ENCODE measurements at regions not wholly inside any gene's neighbourhood (a gene's known extent, or its start where the extent isn't known, plus 50 kb on each side); places are given as distances from the start of the nearest gene placed in this dataset.

DNA sequence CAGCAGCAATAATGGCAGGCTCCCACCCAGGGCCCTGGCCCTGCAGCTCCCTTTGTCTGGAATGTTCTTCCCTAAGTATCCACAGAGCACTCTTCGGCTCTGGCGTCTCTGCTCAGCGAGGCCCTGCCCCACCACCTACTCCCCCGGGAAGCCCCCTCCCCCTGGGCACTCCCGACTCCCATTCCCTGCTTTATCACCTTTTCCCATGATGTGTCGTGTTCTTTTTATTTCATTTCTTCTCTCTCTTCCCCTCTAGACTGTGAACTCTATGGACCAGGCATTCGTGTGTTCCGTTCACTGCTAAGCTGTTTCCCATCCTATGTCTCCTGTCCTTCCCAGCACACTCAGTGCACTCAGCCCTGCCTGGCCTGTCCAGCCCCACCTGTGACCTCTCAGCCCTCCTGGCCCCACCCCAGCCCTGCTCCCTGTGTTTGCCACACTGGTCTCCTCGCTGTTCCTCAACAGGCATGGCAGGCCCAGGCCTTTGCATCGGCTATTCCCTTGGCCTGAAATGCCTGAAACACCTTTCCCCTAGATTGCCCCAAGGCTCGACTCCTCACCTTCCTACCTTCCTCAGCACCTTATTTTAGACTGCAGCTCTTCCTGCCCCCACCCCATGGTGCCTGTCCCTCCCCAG lies 107.4 kb downstream of the TPRA1 start:
- DNase-seq, result no peak

DNA sequence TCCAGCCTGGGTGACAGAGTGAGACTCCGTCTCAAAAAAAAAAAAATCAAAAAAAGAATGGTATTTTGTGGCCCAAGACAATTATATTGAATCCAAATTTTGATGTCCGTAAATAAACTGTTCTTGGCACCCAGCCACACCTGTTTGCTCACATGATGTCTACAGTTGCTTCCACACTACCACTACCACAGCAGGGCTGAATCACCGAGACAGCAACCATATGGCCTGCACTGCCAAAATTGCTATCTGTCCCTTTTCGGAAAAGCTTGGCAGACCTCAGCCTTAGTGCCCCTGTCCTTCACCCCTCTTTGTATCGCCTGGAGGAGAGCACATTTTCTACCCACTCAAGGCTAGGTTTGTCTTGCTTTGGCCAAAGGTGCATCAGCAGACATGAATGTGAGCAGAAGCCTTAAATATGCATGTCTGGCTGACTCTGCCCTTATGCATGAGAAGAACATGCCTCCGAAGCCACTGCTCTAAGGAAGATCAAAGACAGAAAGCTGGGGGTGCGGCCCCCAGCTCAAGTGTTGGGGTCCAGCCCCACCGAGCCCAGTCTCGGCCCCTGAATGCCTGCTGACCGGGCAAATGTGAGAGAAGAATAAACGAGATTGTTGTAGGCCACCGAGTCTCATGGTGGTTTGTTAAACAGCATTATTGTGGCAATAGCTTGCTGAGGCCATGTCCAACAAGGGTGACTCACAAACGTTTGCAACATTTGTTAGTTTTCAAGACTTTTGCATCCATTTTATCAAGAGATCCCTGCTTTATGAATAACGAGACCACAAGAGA lies 108.1 kb downstream of the TPRA1 start:
- no peak for DNase-seq

GRCh38 chr3:127480196-127480954 lies 110.2 kb downstream of the TPRA1 start:
- DNase-seq, result no peak

DNA sequence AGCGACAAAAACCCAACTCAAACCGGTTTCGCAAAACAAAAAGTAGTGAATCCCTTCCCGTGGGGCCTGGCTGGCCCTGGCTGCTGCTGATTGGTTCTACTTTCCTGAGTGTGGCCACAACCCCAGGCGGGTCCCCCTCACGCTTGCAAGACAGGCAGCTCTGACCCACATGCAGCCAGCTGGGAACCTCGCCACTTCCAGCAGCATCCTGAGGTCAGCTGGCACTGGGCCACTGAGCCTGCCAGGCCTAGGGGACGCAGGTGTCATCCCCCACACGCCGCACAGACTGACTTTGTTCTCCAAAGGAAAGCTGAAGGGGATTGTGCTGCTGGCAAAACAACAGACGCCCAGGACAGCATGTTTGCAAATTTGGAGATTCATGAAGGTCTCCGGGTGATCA lies 111.1 kb downstream of the TPRA1 start:
- DNase-seq, result no peak

GRCh38 chr3:127478922-127479321 lies 111.6 kb downstream of the TPRA1 start:
- no peak for DNase-seq

GRCh38 chr3:127477396-127477795 lies 113.1 kb downstream of the TPRA1 start:
- no peak for DNase-seq

DNA sequence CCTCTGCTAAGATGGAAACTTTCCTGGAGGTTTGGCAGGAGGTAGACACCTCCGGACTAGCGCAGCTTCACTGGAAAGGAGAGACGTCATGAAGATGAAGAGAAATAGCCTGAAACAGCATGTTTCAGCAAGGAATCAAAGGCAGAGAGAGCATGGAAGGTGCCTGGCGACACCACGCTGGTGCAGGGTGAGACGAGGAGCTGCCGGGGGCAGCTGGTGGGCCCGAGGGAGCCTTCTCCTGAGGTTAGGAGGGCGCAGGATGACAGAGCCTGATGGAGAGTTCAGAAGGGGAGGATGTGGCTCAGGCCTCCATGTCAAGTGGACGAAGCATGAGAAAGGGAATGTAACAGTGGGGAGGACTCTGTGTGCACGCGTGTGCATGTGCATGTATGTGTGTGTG lies 113.6 kb downstream of the TPRA1 start:
- DNase-seq, result no peak

GRCh38 chr3:127475975-127476705 lies 114.4 kb downstream of the TPRA1 start:
- no peak for DNase-seq

- no peak for DNase-seq
These were observed 115.1 kb downstream of the TPRA1 start for GRCh38 chr3:127475391-127475790.

GRCh38 chr3:127473244-127474024 lies 117.1 kb downstream of the TPRA1 start:
- DNase-seq, result no peak

GRCh38 chr3:127472506-127472905 lies 118.0 kb downstream of the TPRA1 start:
- no peak for DNase-seq

DNA sequence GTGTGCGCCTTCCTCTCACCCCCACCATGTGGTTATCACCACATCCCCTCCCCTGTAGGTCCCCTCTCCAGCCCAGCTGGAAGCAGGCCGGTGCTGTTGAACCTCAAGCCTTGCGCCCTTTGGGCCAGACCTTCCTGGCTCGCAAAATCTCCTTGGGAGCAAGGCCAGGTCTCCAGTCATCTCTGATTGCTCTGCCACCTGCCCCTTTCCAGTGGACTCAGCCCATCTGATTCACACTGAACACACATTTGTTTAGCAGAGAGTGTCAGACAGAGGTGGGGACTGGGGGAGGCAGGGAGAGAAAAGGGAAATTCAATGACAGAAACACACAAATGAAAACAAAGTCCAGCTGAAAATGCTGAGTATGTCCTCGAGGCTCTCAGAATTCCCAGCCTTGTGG lies 119.4 kb downstream of the TPRA1 start:
- DNase-seq, result no peak

DNA sequence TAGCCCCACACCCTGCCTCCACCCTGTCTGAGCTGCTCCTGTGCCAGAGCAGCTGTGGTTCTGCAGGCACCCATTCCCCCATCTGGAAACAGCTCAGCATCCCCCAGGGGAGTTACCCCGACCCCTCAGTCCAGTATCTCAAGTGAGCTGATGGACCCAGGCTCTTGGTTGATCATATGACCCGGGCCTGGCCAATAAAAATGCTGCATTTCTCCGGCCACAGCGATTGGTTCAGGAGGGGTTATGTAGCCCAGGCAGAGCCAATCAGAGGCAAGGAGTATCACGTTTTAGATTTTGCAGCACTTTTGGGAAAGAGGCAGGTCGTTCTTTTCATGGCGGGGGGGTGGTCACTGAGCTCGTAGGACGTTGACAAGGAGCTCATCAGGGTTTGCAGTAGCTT lies 120.8 kb downstream of the TPRA1 start:
- no peak for DNase-seq

DNA sequence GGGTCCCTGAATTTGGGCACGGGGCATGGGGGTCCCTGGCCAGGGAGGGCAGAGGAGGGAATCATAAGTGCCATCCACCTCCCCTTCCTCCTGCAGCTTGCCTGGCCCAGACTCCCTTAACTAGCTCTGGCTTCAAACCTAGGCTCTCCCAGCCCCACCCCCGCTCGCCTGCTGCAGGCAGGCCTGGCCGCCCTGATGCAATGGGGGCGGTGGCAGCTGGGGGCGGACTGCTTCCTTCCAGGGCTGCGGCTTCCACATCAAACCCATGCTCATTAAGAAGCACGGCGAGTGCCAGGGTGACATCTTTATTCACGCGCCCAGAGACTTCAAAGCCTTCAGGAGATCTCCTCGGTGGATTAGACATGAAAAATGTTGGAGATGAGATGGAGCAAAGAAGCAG lies 123.1 kb downstream of the TPRA1 start:
- DNase-seq, result no peak

DNA sequence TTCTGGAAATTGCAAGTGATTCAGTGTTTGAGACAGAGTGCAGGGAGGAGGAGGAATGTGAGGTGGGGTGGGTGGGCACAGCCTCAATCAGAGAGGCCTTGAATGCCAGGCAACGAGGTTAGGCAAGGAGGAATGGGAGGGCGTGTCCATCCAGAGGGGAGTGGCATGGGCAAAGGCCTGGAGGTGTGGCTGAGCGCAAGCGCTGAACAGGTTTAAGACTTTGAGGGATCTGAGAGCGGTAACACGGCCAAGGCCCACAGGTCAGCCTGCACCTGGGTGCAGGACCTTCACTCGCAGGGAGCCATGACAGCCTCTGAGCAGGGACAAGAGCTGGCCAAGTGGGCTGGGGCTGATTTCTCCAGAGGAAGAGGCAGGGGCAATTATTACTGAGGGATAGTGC lies 125.9 kb downstream of the TPRA1 start:
- no peak for DNase-seq

- no peak for DNase-seq
These were observed 128.3 kb downstream of the TPRA1 start for GRCh38 chr3:127462111-127462655.

DNA sequence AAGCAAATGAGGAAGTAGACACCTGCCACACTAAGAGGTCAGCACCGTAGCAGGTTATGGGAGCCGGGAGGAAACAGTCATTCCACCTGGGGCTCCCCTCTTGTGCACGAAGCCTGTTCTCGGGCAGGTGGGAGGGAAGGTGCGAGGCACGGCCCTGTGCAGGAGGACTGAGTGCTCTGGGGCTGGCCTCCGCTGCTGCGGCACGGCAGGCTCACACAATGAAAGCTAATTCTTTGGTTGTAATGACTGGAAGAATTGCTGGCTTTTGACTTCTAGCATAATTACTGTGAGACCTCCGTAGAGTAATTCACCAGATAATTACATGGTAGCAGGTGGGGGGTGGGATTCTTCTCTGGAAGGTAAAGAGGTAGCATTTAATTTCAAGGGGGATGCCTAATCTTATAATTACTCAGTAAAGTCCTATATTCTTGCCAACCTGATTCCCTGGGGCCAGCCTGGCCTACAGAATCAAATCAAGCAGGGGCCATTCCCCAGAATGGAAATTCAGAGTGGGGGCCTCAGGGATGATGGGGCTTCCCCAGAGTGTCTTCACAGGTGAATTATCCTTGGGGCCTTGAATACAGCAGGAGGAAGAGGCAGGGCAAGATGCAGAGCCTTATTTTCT lies 129.1 kb downstream of the TPRA1 start:
- no peak for DNase-seq

DNA sequence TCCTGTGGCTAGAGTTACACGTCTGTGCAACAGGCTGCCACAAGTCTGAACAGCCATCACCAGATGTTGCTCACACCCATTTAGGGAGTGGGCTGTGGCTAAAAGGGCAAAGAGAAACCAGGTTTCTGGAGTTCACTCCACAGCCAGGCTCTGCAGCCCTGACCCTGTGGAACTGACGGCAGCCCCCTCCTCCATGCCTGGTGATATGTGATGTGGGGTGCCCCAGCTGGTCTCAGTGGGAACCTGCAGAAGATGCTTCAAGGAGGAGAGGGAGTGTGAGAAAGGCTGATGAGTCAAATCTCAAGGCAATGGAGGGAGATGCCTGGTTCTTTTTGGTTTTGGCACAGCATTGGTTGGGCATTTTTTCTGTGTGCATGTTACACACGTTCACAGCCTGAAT lies 130.6 kb downstream of the TPRA1 start:
- no peak for DNase-seq

DNA sequence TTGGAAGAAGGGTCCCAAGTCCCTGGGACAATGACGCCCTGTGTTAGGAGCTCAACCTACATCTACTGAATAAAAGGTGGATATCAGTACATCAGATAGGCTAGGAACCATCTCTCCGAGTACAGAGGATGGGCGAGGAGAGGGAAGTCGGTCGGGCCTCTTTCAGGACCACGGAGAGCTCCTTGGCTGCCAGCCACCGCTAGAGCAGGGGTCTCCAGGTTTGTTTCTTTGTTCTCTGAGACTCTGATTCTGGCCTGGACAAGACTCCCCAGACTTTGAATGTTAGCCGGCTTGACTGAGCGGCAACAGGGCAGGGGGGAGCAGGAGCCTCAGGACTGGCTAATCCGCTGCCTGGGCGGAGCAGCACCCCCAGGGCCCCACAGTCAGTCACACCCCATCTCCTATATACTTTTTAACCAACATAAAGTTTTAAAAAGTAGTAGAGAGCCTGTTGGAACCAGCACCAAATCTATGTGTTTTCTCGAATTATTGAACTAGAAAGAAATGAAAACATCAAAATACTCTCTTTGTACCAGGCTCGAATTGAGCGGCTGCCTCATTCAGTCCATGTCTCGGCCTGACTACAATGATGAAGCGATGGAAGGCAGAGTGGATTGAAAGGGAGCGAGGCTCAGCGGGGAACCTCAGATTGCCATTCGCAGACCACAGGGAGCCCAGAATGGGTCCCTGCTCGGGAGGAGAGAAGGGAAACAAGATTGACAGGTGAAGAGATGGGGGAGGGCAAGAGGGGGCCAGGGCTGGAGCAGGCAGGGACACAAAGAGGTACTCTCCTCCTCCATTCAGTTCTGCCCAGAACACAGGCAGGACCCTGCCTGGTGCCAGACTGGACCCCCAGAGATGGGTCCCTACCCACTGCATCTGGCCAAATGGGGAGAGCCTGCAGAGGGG lies 131.6 kb downstream of the TPRA1 start:
- no peak for DNase-seq

DNA sequence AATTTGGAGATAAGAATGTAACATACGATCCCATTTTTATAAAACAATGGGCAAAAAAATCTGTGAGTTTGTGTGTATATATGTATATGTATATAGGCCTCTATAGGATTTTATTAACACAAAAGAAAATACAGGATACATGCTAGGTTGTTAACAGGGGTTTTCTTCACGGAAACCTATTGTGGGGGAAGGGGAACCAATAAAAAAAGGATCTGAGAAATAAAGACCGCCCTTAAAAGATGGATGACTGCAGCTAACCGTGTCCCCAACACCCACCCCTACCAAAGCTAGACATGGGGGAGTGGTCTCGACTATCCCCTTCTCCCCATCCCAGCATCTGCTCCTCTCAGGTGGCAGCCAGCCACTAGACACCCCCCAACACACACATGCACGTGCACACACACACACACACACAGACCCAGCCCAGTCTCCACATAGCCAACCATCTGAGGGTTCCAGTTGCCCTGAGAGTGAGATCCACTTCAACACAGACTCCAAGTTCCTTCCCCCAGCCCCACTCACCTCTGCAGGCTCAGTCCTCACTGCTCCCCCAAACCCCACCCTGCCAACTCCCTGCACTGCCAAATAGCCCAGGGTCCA lies 132.9 kb downstream of the TPRA1 start:
- DNase-seq, result no peak
